Liver (tissue), 8 donors: ENCODE measurements at regions not wholly inside any gene's neighbourhood (a gene's known extent, or its start where the extent isn't known, plus 50 kb on each side); places are given as distances from the start of the nearest gene placed in this dataset.
"Not testable (repeated sequence)": the region's sequence is repeated elsewhere in the genome, so short reads cannot be mapped to it uniquely, and the experiment has no call there.

Experiments
- DNase-seq: peaks from one replicate; pipeline ENCODE4 v3.0.0-alpha.2; 2017; ENCODE audit warnings: low spot score
- H3K27ac ChIP-seq, 2 donors: one replicate each; pipeline ENCODE4 v1.7.0; 2013; ENCODE audit warnings: inconsistent platforms in 2 of 2, low read length in 2 of 2, control low read depth in 1 of 2, low read depth in 1 of 2, mild to moderate bottlenecking in 1 of 2
- H3K27me3 ChIP-seq, 4 donors: one replicate each; pipeline versions ENCODE4 v1.6.1 to v1.7.0; 2013; ENCODE audit warnings: low read length in 3 of 4, inconsistent platforms in 1 of 4, mild to moderate bottlenecking in 1 of 4, moderate library complexity in 1 of 4; ENCODE audit not compliant: control insufficient read depth in 4 of 4, insufficient read depth in 4 of 4
- H3K36me3 ChIP-seq, 4 donors: one replicate each; pipeline versions ENCODE4 v1.6.1 to v1.7.0; 2013; ENCODE audit warnings: low read length in 3 of 4, mild to moderate bottlenecking in 3 of 4, low read depth in 1 of 4, moderate library complexity in 1 of 4; ENCODE audit not compliant: control insufficient read depth in 4 of 4, insufficient read depth in 3 of 4
- H3K4me1 ChIP-seq, 4 donors: one replicate each; pipeline versions ENCODE4 v1.6.1 to v1.7.0; 2013; ENCODE audit warnings: low read length in 3 of 4, mild to moderate bottlenecking in 3 of 4, moderate library complexity in 1 of 4; ENCODE audit not compliant: control insufficient read depth in 4 of 4, insufficient read depth in 4 of 4
- H3K4me3 ChIP-seq, 3 donors: one replicate each; pipeline versions ENCODE4 v1.6.1 to v1.7.0; 2013; ENCODE audit warnings: low read length in 3 of 3, control low read depth in 1 of 3, low read depth in 1 of 3, mild to moderate bottlenecking in 1 of 3
- H3K9ac ChIP-seq, 2 donors: one replicate each; pipeline ENCODE4 v1.7.0; 2013; ENCODE audit warnings: low read length in 2 of 2, mild to moderate bottlenecking in 2 of 2, moderate library complexity in 2 of 2, control low read depth in 1 of 2, low read depth in 1 of 2
- H3K9me3 ChIP-seq, 4 donors: one replicate each; pipeline versions ENCODE4 v1.6.1 to v1.7.0; 2013; ENCODE audit warnings: low read length in 3 of 4; ENCODE audit not compliant: control insufficient read depth in 4 of 4
- ATF3 ChIP-seq: IDR thresholded peaks from 2 replicates; pipeline ENCODE4 v1.6.1; 2016; ENCODE audit warnings: antibody characterized with exemption
- CTCF ChIP-seq: fragments of 150-350 bp; IDR thresholded peaks from 2 replicates; pipeline ENCODE4 v1.5.1; 2017; ENCODE audit warnings: improper control_type of control experiment, low read depth, low read length; ENCODE audit not compliant: missing input control
- EGR1 ChIP-seq, 2 donors: IDR thresholded peaks; 2 replicates each; pipeline ENCODE4 v1.6.1; 2016 to 2018; ENCODE audit warnings: antibody characterized with exemption in 2 of 2, low read depth in 2 of 2
- FOXA1 ChIP-seq: IDR thresholded peaks from 2 replicates; pipeline ENCODE4 v1.6.1; 2016; ENCODE audit warnings: antibody characterized with exemption
- FOXA2 ChIP-seq: IDR thresholded peaks from 2 replicates; pipeline ENCODE4 v1.6.1; 2016; ENCODE audit warnings: antibody characterized with exemption
- GABPA ChIP-seq, 2 donors: IDR thresholded peaks in 1 of 2; conservative IDR thresholded peaks in 1 of 2; 2 replicates each; pipeline ENCODE4 v1.6.1; 2016; ENCODE audit warnings: antibody characterized with exemption in 2 of 2, mild to moderate bottlenecking in 1 of 2, moderate library complexity in 1 of 2
- HNF4A ChIP-seq, 2 donors: conservative IDR thresholded peaks; 2 replicates each; pipeline ENCODE4 v1.6.1; 2016; ENCODE audit warnings: antibody characterized with exemption in 2 of 2, mild to moderate bottlenecking in 2 of 2
- HNF4G ChIP-seq: IDR thresholded peaks from 2 replicates; pipeline ENCODE4 v1.6.1; 2016; ENCODE audit warnings: antibody characterized with exemption
- JUND ChIP-seq, 2 donors: IDR thresholded peaks; 2 replicates each; pipeline ENCODE4 v1.6.1; 2016; ENCODE audit warnings: antibody characterized with exemption in 2 of 2
- MAX ChIP-seq: IDR thresholded peaks from 2 replicates; pipeline ENCODE4 v1.6.1; 2016; ENCODE audit warnings: antibody characterized with exemption
- NR2F2 ChIP-seq: IDR thresholded peaks from 2 replicates; pipeline ENCODE4 v1.6.1; 2016; ENCODE audit warnings: antibody characterized with exemption
- RAD21 ChIP-seq, 2 donors: IDR thresholded peaks; 2 replicates each; pipeline ENCODE4 v1.6.1; 2016; ENCODE audit warnings: antibody characterized with exemption in 2 of 2, mild to moderate bottlenecking in 2 of 2
- REST ChIP-seq: IDR thresholded peaks from 2 replicates; pipeline ENCODE4 v1.6.1; 2016; ENCODE audit warnings: antibody characterized with exemption, mild to moderate bottlenecking
- RXRA ChIP-seq, 2 donors: IDR thresholded peaks; 2 replicates each; pipeline ENCODE4 v1.6.1; 2017 to 2018; ENCODE audit warnings: antibody characterized with exemption in 2 of 2, mild to moderate bottlenecking in 1 of 2
- SP1 ChIP-seq: IDR thresholded peaks from 2 replicates; pipeline ENCODE4 v1.6.1; 2018; ENCODE audit warnings: antibody characterized with exemption, mild to moderate bottlenecking
- TAF1 ChIP-seq: conservative IDR thresholded peaks from 2 replicates; pipeline ENCODE4 v1.6.1; 2016; ENCODE audit warnings: antibody characterized with exemption, mild to moderate bottlenecking
- YY1 ChIP-seq: IDR thresholded peaks from 2 replicates; pipeline ENCODE4 v1.6.1; 2016; ENCODE audit warnings: antibody characterized with exemption, mild to moderate bottlenecking
- ZBTB33 ChIP-seq: IDR thresholded peaks from 2 replicates; pipeline ENCODE4 v1.6.1; 2016; ENCODE audit warnings: antibody characterized with exemption
- WGBS: extraction: QIAGEN DNeasy Blood & Tissue Kit; methylation state at CpG from one replicate; pipeline ENCODE4 v1.1.7; 2013; 5-methylcytosine and 5-hydroxymethylcytosine counted together
- donor health status: healthy.
- donor health status: healthy.
- donor health status: healthy.
- donor health status: healthy.
- donor health status: healthy.

GRCh38 chr7:52163311-52163710 lies 846.7 kb upstream of the COBL start:
- Histone ChIP-seq H3K36me3 (no peaks in the 10 kb centered on the region), H3K9me3 (no peaks in the 10 kb centered on the region), H3K27me3 (no peaks in the 10 kb centered on the region), H3K9ac (no peak overlapping the region), H3K4me3 (no peak overlapping the region), H3K4me1 (no peaks in the 10 kb centered on the region), H3K27ac (no peak overlapping the region)
- 66% methylated on average over 2 of the region's 2 CpGs for WGBS
- TF ChIP-seq EGR1 (IDR thresholded peaks at IDR 0.05; ENCODE audit: low read depth in 2 of 2), result no peak
- TF ChIP-seq JUND (IDR thresholded peaks at IDR 0.05), result no peak
- no peak for TF ChIP-seq HNF4A (conservative IDR thresholded peaks at IDR 0.05)
- TF ChIP-seq RAD21 (IDR thresholded peaks at IDR 0.05), result no peak
- TF ChIP-seq TAF1, result no peak
- no peak for TF ChIP-seq YY1
- TF ChIP-seq REST, result no peak
- TF ChIP-seq GABPA (IDR thresholded peaks at IDR 0.05 in 1 of 2, conservative IDR thresholded peaks at IDR 0.05 in 1 of 2), result no peak
- TF ChIP-seq SP1, result no peak
- no peak for TF ChIP-seq RXRA (IDR thresholded peaks at IDR 0.05)
- TF ChIP-seq ZBTB33, result no peak
- no peak for TF ChIP-seq CTCF
- no peak for TF ChIP-seq ATF3
- TF ChIP-seq NR2F2, result no peak
- TF ChIP-seq MAX, result no peak
- TF ChIP-seq HNF4G, result no peak
- no peak for TF ChIP-seq FOXA1
- TF ChIP-seq FOXA2, result no peak
- DNase-seq, result no peak

GRCh38 chr7:52161483-52161882 lies 844.9 kb upstream of the COBL start:
- no peak for TF ChIP-seq GABPA (IDR thresholded peaks at IDR 0.05 in 1 of 2, conservative IDR thresholded peaks at IDR 0.05 in 1 of 2)
- no peak for TF ChIP-seq ZBTB33
- no peak for TF ChIP-seq HNF4A (conservative IDR thresholded peaks at IDR 0.05)

GRCh38 chr7:52159421-52159820 lies 842.8 kb upstream of the COBL start:
- not testable (repeated sequence) for H3K27ac ChIP-seq, H3K9ac ChIP-seq, H3K4me1 ChIP-seq, H3K9me3 ChIP-seq, H3K36me3 ChIP-seq, H3K4me3 ChIP-seq, DNase-seq, H3K27me3 ChIP-seq
- WGBS, result 96% methylated on average over 17 of the region's 17 CpGs

More at GRCh38 chr7:52161483-52161882, 844.9 kb upstream of the COBL start:
- Histone ChIP-seq H3K9ac (no peak overlapping the region), H3K9me3 (no peaks in the 10 kb centered on the region), H3K36me3 (no peaks in the 10 kb centered on the region), H3K4me3 (no peak overlapping the region), H3K27ac (no peak overlapping the region), H3K27me3 (no peaks in the 10 kb centered on the region), H3K4me1 (no peaks in the 10 kb centered on the region)
- DNase-seq, result no peak
